HK-2 (cell line): ENCODE measurements at regions not wholly inside any gene's neighbourhood (a gene's known extent, or its start where the extent isn't known, plus 50 kb on each side); places are given as distances from the start of the nearest gene placed in this dataset.
A peak's percentile ranks its signal among the peaks of the same experiment; 100 is the strongest.
"Not testable (repeated sequence)": the region's sequence is repeated elsewhere in the genome, so short reads cannot be mapped to it uniquely, and the experiment has no call there.

ENCODE experiments used
- DNase-seq: peaks from one replicate; pipeline ENCODE4 v3.0.0-alpha.2; 2018; ENCODE audit not compliant: unreplicated experiment

DNA sequence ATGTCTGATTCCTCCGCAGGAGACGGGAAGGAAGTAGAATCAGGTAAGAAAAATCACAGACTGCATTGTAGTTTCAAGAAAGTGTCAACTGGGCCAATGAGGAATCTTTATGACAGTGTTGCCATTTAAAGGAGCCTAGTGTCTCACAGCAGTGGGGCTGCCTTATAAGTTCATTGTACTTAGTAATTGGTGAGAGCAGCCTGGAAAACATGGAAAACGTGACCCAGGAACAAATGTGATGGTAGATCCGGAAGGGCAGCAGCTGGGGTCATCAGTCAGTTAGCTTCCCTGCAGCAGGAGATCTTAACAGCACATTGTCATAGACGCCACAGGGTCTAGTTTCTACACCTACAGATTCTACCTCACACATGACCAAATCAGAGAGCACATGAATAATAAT is 630.0 kb upstream of the LMO3 start:
- DNase-seq, result no peak

DNA sequence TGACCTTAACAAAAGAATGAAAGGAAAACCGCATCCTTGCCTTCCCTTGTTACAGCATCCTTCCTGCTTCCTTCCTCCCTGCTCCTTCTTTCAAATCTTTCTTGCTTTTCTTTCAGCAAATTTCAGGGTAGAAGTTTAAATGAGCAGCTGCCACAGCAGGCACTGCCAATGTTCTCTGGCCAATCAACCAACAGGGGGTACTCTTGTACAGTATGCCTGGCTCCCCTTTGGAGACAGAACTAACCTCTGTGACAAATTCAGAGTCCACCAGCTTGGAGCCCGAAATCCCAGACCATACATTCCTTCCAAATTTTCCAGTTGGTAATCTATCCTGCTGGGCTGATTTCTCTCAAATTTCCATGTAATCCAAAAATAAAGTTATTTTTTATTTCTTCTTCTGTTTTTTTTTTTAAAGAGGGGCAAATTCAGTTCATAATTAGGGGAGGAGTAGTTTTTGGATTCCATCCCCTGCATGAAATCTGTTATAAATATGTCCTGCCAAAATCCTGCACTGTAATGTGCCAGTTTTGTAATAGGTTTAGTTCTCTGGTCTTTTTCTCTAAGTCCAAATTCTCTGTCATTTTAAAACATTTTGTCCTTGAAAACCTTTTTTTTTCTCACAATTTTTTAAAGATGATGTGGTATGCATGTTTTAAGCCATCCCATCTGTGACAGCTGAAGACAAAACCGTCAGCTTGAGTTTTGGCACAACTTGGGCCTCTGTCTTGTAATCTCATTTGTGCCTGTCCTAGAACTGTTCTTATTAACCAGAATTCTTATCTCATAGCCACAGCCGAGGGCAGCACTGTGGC is 610.0 kb upstream of the LMO3 start:
- DNase-seq, result no peak

DNA sequence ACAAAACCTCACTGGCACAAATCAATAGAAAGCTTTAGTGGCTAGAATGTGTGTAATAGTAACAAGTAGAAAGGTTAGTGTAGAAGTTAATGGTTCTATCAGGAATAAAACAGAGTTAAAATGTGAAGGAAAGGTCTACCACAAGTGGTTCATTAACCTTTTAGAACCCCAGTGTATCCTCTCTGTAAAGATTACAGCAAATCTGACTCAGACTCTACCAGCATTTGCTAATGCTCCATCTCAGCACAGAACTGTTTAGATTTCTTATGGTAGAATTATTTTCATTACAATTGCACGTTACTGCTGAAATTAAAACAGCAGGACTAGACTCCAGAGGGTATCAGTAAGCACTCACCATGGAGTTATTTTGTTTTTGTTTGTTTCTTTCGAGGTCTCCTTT is 609.0 kb upstream of the LMO3 start:
- DNase-seq, result no peak

DNA sequence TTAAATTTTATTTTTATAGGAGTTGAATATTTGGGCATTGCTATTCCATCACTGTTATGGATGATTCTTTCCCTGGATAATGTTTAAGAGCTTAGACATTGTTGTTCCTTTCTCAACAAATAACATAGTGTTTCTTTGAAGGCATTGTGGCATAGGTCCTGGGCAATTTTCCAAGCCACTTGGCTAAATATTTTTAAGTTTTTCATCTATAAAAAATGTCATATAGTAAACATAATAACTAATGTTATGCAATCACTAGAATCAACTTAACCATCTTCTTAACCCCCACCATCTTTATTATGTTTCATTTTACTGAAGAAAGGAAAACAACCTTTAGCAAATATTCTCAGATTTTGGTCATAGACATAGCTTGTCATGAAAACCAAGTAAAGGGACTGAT is 600.6 kb upstream of the LMO3 start:
- DNase-seq, result no peak

DNA sequence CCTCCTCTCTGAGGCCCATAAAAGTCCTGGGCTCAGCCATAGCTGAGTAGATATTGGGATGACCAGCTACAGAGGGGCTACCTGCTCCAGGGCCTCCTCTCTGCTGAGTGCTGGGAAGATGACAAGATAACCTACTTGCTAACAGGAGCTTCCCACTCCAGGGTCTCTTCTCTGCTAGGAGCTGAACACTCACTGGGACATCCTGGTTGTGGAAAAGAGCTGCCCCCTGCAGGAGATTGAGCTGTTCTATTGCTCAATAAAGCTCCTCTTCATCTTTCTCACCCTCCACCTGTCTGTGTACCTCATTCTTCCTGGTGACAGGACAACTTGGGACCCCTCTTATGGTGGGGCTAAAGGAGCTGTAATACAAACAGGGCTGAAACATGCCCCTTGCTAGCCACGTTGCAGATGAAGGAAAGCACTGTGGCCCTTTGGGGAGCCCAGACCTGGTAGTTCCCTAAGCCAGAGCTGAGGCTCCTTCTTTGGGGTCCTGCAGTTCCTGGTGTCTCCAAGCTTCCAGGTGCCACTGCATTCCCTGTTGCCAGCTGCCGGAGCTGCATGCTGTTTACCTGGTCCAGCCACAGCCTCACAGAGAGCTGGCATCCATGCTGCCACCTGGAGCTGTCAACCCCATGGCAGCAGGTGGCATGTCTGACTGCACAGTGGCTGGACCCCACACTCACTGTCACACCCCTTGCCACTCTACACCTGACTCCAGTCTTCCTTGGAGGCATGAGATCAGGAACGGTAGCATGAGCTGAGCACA is 598.5 kb upstream of the LMO3 start:
- no peak for DNase-seq

DNA sequence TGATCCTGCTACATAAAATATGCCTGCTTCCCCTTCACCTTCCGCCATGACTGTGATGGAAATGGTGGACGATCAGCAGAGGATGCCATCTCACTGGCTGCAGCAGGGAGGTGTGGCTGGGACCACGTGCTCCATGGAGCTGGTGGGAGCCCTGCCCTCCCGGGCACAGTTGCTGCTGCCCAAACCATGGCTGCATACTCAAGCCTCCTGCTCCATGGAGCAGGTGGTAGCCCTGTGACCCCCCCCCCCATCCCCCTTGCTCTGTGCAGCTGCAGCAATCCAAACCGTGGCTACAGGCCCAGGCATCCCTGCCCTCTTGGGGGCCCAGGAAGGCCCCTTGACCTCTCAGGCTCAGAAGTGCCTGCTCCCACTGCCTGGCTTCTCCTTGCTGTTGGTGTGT is 597.5 kb upstream of the LMO3 start:
- no peak for DNase-seq

DNA sequence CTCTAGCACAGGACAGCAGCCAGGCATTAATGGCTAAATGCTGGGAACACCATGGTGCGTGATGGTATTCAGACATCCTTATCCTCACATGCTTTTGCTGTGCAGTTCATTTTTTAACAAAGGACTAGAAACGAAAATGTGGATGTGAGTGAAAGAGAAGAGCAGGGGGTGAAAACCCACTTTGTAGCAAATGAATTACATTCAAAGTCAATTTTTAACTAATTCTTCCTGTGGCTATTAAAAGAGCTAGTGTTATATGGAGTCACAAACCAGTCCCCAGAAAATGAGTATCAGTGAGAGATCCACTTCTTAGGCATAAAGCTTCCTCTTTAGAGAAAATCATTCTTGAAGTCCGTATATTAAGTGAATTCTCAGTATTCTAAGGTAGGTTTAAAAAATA is 592.0 kb upstream of the LMO3 start:
- peak; percentile 20 for DNase-seq

DNA sequence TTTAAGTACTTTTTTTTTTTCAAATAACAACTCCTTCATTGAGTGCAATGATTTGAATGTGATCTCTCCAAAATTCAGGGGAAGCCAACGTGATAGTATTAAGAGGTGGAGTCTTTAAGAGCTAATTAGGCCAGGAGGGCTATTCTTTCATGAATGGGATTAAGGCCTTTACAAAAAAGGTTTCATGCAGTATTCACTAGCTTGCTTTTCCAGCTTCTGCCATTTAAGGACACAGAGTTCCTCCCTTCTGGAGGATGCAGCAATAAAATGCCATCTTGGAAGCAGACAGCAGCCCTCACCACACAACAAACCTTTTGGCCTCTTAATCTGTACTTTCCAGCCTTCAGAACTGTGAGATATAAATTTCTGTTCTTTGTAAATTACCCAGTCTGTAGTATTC is 586.8 kb upstream of the LMO3 start:
- no peak for DNase-seq

DNA sequence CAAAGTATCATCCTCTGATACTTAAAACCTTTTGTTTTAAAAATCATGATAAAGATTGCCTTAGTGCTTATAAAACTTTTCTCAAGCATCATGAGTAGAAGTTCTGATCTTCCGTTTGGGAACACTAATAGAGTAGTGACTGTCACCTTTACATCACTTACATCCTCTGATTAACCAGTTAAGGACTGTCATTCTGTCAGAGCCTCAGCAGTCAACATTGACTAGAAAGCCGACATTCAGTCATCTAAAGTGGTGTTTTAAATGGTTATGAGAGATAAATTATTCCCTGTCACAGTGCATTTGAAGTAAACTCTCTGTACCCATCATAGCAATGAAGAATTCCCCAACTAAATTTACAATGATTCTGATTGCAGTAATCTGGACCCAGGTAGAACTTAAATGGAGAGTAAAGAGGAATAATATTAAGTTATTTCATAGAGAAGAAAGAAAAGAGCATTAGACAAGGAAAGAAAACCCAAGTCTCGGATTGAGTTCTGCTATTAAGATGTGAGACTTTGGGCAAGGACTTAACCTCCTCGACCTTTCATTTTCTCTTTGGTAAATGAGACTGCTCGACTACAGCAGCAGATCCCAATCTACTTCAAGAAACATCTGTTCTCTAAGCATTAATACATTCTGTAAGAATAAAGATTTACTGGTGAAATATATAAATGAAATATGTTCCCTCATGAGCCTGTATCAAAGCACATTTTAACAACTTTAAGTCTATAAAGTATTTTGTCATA is 563.9 kb upstream of the LMO3 start:
- DNase-seq, result no peak

DNA sequence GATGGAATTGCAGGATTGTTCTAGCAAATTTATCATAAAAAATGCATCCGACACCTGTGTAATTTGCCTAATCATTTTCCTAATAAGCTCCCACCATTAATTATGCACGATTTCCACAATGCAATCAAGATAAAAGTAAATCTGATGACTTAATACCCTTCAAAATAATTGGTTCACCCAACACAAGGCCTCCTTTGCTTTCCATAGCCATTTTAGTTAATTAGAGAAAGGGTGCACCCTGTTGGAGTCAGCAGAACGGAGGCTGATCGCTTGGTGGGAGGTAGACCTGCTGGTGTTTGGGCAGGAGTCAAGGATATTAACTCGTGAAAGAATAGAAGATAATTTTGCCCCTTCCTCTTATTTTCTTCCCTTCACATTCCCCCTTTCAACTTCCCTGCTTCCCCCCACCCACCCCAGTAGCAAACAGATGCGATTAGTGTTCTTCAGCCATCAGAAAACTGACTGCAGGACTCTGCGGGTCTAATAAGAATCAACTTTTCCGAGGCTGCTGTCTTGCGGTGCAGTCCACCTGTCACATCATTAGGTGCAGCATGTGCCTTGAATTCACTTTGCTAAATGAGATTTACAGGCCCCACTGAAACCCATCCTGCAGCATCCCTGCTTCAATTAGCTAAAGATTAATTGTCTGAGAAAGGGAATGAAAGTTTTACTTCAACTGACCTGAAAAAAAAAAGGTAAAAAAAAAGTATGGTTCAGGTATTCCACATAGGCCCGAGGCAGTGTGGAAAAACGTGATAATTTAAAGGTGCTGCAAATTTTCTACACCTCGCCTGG is 553.7 kb upstream of the LMO3 start:
- no peak for DNase-seq

DNA sequence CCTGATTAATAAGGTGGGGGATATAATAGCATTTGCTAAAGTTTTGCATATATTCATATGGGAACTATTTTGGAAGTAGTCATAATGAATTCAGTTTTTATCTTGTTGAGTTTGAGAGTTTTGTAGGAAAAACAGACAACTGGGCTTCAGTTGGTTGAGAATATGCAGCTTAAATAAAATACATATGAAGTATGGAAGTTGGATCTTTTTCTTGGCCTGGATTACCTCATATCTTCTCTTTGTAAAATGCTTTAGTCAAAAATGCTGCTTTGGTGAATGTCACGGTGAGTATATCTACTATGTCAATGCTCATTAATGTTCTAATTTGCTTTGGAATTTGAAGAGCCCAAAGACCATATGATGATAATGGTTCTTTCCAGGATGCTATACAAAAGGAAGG is 552.2 kb upstream of the LMO3 start:
- no peak for DNase-seq

DNA sequence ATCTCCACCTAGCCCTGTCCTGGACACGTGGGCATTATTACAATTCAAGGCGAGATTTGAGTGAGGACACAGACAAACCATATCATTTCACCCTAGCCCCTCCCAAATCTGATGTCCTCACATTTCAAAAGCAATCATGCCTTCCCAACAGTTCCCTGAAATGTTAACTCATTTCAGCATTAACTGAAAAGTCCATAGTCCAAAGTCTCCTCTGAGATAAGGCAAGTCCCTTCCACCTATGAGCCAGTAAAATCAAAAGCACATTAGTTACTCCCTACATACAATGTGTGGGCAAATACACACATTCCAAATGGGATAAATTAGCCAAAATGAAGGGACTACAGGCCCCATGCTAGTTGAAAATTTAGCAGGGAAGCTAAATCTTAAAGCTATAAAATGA is 546.0 kb upstream of the LMO3 start:
- no peak for DNase-seq

DNA sequence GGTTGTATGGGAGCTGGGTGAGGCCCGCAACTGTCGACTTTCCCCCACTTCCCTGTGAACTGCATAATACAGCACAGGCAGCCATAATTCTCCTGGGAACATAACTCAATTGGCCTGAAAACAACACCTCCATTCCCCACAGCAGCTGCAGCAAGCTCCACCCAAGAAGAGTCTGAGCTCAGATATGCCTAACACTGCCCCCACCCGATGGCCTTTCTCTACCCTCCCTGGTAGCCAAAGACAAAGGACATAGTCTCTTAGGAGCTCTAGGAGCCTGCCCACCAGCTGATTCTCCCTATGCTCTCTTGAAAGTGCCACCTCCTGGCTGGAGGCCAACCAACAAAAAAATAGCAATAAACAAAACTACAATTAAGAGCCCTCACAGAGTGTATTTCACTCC is 542.7 kb upstream of the LMO3 start:
- DNase-seq, result no peak

DNA sequence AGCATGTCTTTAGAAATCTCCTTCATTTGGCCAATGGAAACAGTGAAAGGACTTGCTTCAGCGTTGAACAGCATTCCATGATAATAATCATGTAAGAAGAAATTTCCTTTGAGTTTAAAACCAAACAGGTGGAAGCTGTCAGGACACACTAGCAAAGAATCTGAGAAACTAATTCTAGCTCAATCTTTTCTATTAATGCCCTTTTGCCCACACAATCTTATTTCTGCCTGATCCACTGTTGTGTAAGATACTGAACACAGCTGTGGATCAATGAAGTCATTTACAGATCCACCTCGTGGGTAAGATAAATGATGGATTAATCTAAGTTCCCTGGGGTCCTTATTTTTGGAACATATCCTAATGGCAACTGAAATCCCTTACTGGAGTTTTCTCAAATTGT is 536.9 kb upstream of the LMO3 start:
- no peak for DNase-seq

DNA sequence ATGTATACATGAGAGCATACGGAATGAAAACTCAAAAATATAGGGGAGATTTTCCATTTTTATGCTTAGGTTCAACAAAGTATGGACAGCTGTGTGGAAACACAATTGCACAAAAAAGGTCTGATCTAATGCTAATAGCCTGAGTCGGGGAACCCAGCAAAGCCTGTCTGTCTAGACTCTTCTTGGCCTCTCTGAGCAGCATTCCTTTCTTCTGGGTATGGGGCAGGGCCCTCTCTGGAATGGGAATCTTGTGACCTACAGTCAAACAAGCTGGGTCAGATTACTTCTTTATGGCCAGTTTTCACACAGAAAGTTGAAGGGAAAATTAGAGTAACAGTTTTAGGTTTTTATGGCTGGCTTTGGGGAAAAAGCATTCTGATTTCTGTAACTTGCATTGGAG is 534.0 kb upstream of the LMO3 start:
- no peak for DNase-seq

DNA sequence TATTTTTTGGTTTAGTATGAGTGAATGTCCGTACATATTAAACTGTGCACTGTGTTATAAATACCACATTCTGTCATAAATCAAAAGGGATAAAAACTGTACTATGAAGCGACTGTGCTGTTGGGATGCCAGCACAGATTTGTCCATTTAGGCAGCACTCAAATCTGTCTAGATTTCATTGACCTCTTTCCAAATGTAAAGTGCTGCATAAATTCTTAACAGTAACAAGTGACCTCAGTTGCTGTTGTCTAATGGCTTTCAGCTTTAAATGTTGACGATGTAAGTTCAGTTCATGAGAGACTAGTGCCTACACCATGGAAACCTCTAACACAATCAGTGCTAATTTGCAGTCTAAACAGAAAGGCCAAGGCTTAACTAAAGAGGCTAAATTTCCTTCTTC is 531.4 kb upstream of the LMO3 start:
- DNase-seq, result no peak

DNA sequence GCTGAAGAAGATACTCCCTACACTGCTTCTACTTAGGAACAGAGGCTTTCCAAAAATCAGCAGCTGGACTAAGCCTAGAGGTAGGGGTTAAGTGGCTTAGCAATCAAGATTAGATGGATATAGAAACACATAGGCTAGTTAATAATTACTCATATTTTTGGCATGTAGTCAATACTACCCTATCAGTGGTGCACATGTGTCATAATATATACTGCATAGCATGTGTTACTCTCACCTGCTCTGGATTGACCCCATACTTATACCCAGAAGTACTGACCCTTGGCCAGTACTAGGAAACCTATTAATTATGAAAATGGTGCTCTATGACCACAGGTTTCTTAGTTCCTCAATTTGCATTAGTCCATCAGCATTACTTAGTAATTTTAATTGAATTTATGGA is 528.4 kb upstream of the LMO3 start:
- no peak for DNase-seq

DNA sequence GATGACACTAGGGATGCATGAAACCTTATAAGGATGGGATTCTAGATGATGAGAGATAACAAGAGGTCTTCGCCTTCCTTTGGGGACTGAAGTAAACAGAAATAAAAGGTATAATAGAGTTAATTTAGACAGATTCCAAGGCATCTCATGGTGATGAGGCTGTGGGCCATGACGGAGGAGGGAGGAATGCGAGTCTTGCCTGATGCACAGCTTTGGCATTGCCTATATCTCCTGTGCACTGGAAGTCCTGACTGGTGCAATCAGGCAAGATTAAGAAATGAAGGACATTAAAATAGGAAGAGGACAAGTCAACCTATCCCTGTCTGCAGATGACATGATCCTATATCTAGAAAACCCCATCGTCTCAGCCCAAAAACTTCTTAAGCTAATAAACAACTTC is 526.4 kb upstream of the LMO3 start:
- DNase-seq, result no peak

DNA sequence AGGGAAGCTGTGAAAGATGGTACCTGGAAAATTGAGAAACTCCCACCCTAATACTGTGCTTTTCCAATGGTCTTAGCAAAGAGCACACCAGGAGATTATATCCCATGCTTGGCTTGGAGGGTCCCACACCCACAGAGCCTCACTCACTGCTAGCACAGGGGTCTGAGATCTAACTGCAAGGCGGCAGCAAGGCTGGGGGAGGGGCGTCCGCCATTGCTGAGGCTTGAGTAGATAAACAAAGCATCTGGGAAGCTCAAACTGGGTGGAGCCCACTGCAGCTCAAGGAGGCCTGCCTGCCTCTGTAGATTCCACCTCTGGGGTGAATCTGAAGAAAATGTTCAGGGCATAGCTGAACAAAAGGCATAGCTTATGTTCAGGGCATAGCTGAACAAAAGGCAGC is 510.6 kb upstream of the LMO3 start:
- DNase-seq, result not testable (repeated sequence)

DNA sequence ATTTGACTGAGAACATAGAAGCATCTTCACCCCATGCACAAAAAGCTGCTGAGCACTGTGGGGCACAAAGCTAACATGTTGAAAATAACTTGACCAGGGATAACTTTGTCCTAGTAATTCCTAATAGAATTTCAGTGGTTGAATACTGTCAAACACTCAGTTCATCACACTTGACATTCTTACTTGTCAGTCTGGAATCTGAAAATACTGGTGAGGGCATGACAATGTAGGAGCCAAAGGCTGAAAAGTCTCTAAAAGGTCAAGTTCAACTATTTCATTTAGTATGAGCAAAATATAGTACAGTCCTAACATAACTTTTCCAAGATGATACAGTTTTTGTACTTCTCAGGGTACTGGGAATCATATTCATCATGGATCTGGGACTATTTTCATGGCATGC is 504.4 kb upstream of the LMO3 start:
- no peak for DNase-seq

DNA sequence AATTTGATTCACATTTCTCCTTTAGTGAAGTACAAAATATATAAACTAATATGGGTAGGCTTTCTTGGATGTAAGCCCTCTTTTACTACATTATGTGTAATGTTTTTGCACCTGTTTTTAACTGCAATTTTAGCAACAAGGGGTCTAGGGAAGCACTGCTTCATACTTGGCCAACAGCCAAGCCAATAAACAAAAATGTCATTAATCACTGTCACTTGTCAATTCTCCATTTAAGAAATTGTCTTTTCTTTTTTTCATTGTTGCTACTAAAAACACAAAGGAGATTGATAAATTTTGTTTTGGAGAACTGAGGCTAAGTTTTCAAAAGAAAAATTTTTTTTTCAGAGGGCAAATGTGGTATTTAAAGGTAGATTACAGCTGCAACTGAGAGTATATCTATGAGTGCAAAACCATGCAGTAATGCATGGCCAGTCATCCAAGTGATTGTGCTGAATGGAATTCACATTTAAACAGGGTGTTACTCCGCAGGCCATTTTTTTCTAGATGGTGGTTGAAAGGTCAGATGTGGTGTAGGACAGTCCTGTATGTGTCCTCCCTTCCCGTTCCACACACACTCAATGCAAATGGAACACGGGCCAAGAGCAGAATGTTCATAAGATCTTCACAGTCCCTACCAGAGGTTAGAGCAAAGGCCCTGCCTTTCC is 503.0 kb upstream of the LMO3 start:
- peak; percentile 33 for DNase-seq
